ENCODE measurements at regions not wholly inside any gene's neighbourhood (a gene's known extent, or its start where the extent isn't known, plus 50 kb on each side); places are given as distances from the start of the nearest gene placed in this dataset.

DNA sequence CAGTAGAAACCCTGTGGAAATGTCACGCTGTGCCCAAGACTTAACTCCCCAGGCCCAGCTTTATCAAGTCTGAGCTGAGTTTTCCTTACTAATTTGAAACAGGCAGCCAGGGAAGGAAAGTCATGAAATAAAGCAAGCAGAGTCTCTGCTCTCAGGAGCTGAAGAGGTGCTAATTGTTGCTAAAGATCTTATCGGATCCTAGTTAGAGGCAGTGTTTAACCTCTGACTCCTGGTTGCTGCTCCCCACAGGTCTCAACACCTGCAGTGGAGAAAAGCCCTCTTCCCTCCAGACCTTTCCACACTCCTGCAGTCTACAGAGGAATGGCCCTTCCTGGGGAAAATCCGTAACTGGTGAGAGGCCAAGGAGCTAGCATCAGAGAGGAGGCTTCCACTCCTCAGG, 628.2 kb downstream of the NTRK3 start:
- Histone ChIP-seq H3K27ac (ENCODE audit: low read depth, low read length) (no peak overlapping the region), H3K4me1 (ENCODE audit: control insufficient read depth, insufficient read depth, low read length) (no peaks in the 10 kb centered on the region), H3K27me3 (ENCODE audit: control insufficient read depth, insufficient read depth, low read length) (no peaks in the 10 kb centered on the region), H3K9ac (ENCODE audit: low read length) (no peak overlapping the region), H3K36me3 (ENCODE audit: control insufficient read depth, insufficient read depth, low read length) (no peaks in the 10 kb centered on the region), H3K4me3 (ENCODE audit: low read length) (no peak overlapping the region)

DNA sequence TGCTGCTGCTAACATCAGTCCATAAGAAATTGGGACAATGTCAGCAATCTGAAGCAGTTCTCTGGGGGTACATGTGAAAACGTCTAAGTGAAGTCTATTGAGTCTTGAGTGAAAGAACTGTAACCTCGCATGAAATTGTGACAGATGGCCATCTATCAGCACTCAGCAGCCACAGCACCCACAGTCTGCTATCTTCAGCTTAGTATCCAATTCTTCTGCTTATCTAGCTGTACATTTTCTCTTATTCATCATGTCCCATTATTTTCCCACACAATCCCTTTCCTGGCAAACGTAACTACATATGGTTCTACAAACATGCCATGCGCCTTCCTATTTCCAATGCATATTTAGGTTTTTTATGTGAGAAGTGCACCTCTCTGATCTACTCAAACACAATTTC, 629.7 kb downstream of the NTRK3 start:
- no peak overlapping the region for H3K9ac ChIP-seq (ENCODE audit: low read length)
- no peaks in the 10 kb centered on the region for H3K27me3 ChIP-seq (ENCODE audit: control insufficient read depth, insufficient read depth, low read length)
- H3K27ac ChIP-seq (ENCODE audit: low read depth, low read length), result no peak overlapping the region
- H3K4me1 ChIP-seq (ENCODE audit: control insufficient read depth, insufficient read depth, low read length), result no peaks in the 10 kb centered on the region
- no peak overlapping the region for H3K4me3 ChIP-seq (ENCODE audit: low read length)
- no peaks in the 10 kb centered on the region for H3K36me3 ChIP-seq (ENCODE audit: control insufficient read depth, insufficient read depth, low read length)

DNA sequence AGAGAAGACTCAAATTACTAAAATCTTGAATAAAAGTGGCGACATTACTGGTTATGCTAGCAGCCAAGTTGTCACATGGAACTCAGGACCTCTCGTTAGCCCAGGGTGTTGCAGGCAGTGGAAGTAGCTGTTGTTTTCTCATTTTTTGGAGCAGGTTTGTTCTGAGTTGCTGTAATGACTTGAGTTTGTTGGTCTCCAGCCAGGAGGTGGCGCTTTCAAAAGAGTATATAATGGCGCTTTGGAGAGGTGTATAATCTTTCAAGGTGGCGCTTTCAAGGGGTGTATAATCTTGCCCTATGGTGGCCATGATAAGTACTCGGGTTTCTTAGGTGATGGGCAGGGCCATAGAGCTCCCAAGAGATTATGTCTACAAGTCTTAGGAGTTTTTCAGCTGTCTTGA, 632.7 kb downstream of the NTRK3 start:
- H3K27me3 ChIP-seq (ENCODE audit: control insufficient read depth, insufficient read depth, low read length), result no peaks in the 10 kb centered on the region
- H3K27ac ChIP-seq (ENCODE audit: low read depth, low read length), result no peak overlapping the region
- no peaks in the 10 kb centered on the region for H3K36me3 ChIP-seq (ENCODE audit: control insufficient read depth, insufficient read depth, low read length)
- no peaks in the 10 kb centered on the region for H3K4me1 ChIP-seq (ENCODE audit: control insufficient read depth, insufficient read depth, low read length)
- H3K9ac ChIP-seq (ENCODE audit: low read length), result no peak overlapping the region
- no peak overlapping the region for H3K4me3 ChIP-seq (ENCODE audit: low read length)

DNA sequence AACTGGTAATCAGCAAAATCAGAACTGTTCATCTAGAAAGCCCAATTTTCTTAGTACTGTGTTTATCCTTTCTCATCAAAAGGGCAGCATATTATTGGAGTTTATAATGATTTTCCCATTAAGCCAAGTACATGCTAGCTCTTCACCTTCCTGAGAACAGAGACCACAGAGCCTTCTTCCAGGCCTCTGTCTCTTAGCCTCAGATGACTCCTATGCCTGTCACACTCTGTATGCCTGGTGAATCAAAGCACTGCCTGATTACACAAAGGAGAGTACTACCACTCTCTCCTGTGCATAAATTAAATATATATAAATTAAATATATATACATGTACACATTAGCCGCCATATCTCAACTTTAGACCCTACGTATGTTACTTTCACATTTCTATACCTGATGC, 636.1 kb downstream of the NTRK3 start:
- Histone ChIP-seq H3K4me3 (ENCODE audit: low read length) (no peak overlapping the region), H3K9ac (ENCODE audit: low read length) (no peak overlapping the region), H3K4me1 (ENCODE audit: control insufficient read depth, insufficient read depth, low read length) (no peaks in the 10 kb centered on the region), H3K27ac (ENCODE audit: low read depth, low read length) (no peak overlapping the region), H3K36me3 (ENCODE audit: control insufficient read depth, insufficient read depth, low read length) (no peaks in the 10 kb centered on the region), H3K27me3 (ENCODE audit: control insufficient read depth, insufficient read depth, low read length) (no peaks in the 10 kb centered on the region)

DNA sequence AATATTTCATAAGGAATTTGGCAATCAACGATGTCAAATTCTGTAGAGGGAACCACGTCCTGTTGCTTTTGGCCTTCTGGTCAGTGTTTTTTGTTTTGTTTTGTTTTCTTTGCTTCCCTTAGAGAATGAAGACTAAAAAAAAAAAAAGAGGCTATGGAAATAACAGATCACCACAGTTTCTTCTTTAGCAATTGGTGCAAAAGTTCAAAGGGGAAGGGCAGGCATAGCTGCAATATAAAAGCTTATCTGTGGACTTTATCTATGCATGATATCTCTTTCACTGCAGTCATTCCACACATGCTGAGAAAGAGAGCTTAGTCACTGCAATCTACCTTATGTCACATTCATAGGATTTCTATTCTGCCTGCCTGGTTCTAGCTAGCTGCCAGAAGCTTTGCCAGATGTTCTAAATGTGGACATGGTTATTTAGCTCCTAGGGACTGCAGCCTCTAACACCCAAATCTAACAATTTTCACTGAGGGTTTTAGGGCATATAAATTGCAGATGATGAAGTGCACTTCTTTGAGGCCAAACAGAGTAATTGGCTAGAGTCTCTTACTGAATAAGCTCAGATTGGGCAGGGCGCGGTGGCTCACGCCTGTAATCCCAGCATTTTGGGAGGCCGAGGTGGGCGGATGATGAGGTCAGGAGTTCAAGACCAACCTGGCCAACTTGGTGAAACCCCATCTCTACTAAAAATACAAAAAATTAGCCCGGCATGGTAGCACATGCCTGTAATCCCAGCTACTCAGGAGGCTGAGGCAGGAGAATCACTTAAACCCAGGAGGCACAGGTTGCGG, 637.2 kb downstream of the NTRK3 start:
- peak overlapping the region; percentile 43 for H3K27ac ChIP-seq (ENCODE audit: low read depth, low read length)
- no peaks in the 10 kb centered on the region for H3K4me1 ChIP-seq (ENCODE audit: control insufficient read depth, insufficient read depth, low read length)
- no peaks in the 10 kb centered on the region for H3K36me3 ChIP-seq (ENCODE audit: control insufficient read depth, insufficient read depth, low read length)
- no peaks in the 10 kb centered on the region for H3K27me3 ChIP-seq (ENCODE audit: control insufficient read depth, insufficient read depth, low read length)
- no peak overlapping the region for H3K9ac ChIP-seq (ENCODE audit: low read length)
- H3K4me3 ChIP-seq (ENCODE audit: low read length), result no peak overlapping the region

DNA sequence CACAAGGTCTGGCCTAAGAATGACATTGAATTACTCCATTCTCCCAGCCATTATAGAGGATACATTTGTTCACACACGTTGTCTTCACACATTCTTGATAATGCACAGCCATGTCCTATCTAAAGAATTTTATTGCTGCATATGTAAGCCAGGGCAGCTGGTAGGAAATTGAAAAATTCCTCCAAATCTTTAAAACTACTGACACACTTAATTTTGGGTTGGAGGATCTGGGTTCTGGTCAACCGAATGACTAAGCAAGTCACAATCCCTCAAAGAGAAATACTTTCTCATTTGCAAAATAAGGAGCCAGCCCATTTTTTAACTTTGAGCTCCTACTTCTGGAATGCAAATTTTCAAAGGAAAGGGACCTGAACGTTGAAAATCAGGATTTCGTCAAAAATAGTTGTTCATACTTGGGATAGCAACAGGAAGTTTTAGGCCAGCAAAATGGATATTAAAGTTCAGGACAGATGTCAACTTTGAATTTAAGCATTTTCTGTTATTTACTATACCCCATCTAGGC, 638.3 kb downstream of the NTRK3 start:
- no peaks in the 10 kb centered on the region for H3K36me3 ChIP-seq (ENCODE audit: control insufficient read depth, insufficient read depth, low read length)
- H3K27me3 ChIP-seq (ENCODE audit: control insufficient read depth, insufficient read depth, low read length), result no peaks in the 10 kb centered on the region
- H3K27ac ChIP-seq (ENCODE audit: low read depth, low read length), result peak overlapping the region; percentile 43
- no peaks in the 10 kb centered on the region for H3K4me1 ChIP-seq (ENCODE audit: control insufficient read depth, insufficient read depth, low read length)
- no peak overlapping the region for H3K9ac ChIP-seq (ENCODE audit: low read length)
- no peak overlapping the region for H3K4me3 ChIP-seq (ENCODE audit: low read length)

DNA sequence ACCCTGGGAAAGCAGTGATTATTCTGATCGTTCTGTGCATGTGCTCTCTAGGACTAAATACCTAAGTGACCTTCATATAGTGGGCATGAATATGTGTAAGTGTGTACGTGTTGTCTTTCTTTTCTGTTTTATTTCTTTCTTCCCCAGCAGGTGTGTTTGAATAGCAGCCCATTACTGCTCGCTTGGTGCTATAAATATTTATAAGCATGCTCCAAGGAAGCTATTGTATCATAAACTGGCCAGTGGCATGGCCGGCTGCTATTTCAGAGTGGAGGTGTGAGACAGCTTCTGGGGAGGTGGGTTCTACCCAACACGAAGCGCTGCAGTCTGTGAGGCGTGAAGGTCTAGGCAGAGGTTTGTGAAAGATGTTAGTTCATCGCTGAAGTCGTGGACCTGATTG, 641.8 kb downstream of the NTRK3 start:
- H3K4me3 ChIP-seq (ENCODE audit: low read length), result no peak overlapping the region

DNA sequence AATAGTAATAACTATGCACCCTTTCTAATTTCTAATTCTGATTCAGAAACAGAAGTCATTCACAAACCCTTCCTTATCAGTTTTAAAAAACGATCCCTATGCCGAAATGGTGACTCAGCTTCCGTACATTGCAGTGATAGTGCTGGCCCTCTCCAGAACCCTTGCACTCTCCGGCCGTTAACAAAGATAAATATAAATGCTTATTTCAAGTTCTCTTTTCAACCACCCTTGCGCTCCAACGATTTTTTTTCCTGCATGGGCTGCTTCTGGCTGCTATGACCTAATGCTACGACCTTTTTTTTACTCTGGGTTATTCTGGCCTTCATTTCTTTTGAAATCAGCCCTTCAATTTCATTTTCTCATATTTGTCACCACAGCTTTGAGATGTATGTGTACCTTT, 646.2 kb downstream of the NTRK3 start:
- Histone ChIP-seq H3K36me3 (ENCODE audit: control insufficient read depth, insufficient read depth, low read length) (no peaks in the 10 kb centered on the region), H3K27me3 (ENCODE audit: control insufficient read depth, insufficient read depth, low read length) (no peaks in the 10 kb centered on the region), H3K27ac (ENCODE audit: low read depth, low read length) (no peak overlapping the region), H3K9ac (ENCODE audit: low read length) (no peak overlapping the region), H3K4me3 (ENCODE audit: low read length) (no peak overlapping the region), H3K4me1 (ENCODE audit: control insufficient read depth, insufficient read depth, low read length) (no peaks in the 10 kb centered on the region)

More for the DNA sequence above, 641.8 kb downstream of the NTRK3 start:
- H3K4me1 ChIP-seq (ENCODE audit: control insufficient read depth, insufficient read depth, low read length), result no peaks in the 10 kb centered on the region
- H3K36me3 ChIP-seq (ENCODE audit: control insufficient read depth, insufficient read depth, low read length), result no peaks in the 10 kb centered on the region
- H3K27me3 ChIP-seq (ENCODE audit: control insufficient read depth, insufficient read depth, low read length), result no peaks in the 10 kb centered on the region
- H3K27ac ChIP-seq (ENCODE audit: low read depth, low read length), result no peak overlapping the region
- H3K9ac ChIP-seq (ENCODE audit: low read length), result no peak overlapping the region

DNA sequence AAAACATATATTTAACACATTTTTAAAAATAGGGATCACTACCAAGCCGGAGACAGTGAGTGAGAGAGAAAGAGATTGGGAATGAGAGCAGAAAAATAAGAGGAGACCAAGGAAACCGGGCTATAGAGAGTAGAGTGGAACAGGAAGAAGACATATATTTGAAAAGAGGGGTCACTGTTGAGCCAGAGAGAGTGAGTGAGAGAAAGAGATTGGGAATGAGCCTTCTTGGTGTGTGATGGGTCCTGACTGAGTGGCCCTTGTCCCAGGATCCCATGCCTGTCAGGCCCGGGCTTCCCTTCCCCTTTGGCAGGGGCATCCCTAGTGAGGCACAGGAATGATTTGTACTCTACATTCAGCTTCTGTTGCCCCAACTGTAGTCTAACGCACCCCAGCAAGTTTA, 646.6 kb downstream of the NTRK3 start:
- no peaks in the 10 kb centered on the region for H3K36me3 ChIP-seq (ENCODE audit: control insufficient read depth, insufficient read depth, low read length)
- no peak overlapping the region for H3K9ac ChIP-seq (ENCODE audit: low read length)
- no peaks in the 10 kb centered on the region for H3K4me1 ChIP-seq (ENCODE audit: control insufficient read depth, insufficient read depth, low read length)
- H3K27ac ChIP-seq (ENCODE audit: low read depth, low read length), result no peak overlapping the region
- no peaks in the 10 kb centered on the region for H3K27me3 ChIP-seq (ENCODE audit: control insufficient read depth, insufficient read depth, low read length)
- H3K4me3 ChIP-seq (ENCODE audit: low read length), result no peak overlapping the region

DNA sequence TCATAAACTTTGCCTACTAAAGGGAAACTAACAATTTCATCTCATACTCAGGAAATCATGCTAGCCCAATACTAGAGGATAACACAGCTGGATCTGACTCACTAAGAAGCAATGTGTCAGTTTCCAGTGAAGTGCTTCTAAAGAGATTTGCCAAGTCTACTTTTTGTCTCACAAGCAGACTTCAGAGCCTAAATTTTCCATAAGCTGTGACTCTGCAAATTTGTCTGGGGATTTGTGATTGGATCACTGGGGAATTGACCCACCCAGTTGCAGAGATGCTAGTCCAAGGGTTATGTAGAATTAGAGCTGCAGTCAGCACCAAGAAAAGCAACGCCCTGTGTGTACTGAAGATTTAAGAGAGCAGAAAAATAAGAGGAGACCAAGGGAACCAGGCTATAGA, 647.1 kb downstream of the NTRK3 start:
- Histone ChIP-seq H3K27me3 (ENCODE audit: control insufficient read depth, insufficient read depth, low read length) (no peaks in the 10 kb centered on the region), H3K27ac (ENCODE audit: low read depth, low read length) (no peak overlapping the region), H3K9ac (ENCODE audit: low read length) (no peak overlapping the region), H3K4me3 (ENCODE audit: low read length) (no peak overlapping the region), H3K36me3 (ENCODE audit: control insufficient read depth, insufficient read depth, low read length) (no peaks in the 10 kb centered on the region), H3K4me1 (ENCODE audit: control insufficient read depth, insufficient read depth, low read length) (no peaks in the 10 kb centered on the region)

DNA sequence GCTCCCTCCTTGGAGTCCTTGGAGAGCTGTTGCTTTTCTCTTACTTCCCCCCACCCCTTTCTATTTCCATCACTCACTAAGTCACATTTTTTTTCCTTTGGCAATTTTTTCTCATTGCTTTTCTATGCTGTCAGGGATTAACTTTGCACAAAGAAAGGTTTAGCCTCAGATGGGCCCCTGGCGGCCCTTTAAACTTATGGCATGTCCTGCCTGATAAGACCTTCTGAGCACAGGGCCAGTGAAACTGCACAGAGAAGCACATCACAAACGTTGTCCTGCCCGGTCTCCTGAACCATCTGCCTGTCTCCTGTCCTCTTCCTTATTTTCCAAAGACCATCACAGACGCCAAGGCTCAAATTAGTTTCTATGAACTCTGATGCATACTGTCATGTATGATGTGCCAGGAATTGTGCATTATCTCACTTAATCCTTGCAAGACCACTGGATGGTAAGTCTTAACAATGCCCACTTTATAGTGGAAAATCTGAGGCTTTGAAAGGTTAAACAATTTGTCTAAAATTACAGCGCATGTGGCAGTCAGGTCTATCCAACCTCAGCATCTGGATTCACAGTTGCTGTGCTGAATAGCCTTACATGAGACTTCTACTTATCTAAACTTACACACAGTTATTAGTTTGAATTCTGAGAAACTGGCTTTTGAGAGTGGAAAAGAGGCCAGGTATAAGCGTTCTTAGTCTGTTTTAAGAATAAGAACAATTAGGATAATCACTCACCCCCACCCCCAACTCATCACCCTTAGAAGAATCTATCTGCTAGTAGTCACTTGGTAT, 648.1 kb downstream of the NTRK3 start:
- Histone ChIP-seq H3K4me3 (ENCODE audit: low read length) (no peak overlapping the region), H3K27ac (ENCODE audit: low read depth, low read length) (no peak overlapping the region), H3K27me3 (ENCODE audit: control insufficient read depth, insufficient read depth, low read length) (no peaks in the 10 kb centered on the region)

DNA sequence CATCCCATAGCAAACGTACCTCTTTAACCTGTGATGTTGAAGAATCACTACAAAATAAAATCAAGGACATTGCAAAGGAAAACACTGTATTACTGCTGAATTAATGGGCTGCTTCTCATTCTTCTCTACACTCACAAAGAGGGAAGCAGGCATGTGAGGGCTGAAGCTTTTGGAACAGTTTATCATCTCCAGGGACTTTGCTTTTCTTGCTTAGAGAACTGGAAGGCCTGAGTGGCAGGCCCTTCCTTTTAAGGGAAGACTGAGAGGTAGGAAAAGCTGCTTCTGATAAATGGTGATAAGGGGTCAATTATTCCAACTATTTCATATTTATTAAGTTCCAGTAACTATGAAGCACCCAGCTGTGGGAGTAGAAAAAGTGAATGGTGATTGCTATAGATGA, 649.6 kb downstream of the NTRK3 start:
- no peaks in the 10 kb centered on the region for H3K4me1 ChIP-seq (ENCODE audit: control insufficient read depth, insufficient read depth, low read length)
- H3K27me3 ChIP-seq (ENCODE audit: control insufficient read depth, insufficient read depth, low read length), result no peaks in the 10 kb centered on the region
- no peak overlapping the region for H3K4me3 ChIP-seq (ENCODE audit: low read length)
- no peak overlapping the region for H3K9ac ChIP-seq (ENCODE audit: low read length)
- H3K36me3 ChIP-seq (ENCODE audit: control insufficient read depth, insufficient read depth, low read length), result no peaks in the 10 kb centered on the region
- no peak overlapping the region for H3K27ac ChIP-seq (ENCODE audit: low read depth, low read length)

More for the DNA sequence above, 648.1 kb downstream of the NTRK3 start:
- no peak overlapping the region for H3K9ac ChIP-seq (ENCODE audit: low read length)
- H3K36me3 ChIP-seq (ENCODE audit: control insufficient read depth, insufficient read depth, low read length), result no peaks in the 10 kb centered on the region
- no peaks in the 10 kb centered on the region for H3K4me1 ChIP-seq (ENCODE audit: control insufficient read depth, insufficient read depth, low read length)
